ENCODE measurements at regions not wholly inside any gene's neighbourhood (a gene's known extent, or its start where the extent isn't known, plus 50 kb on each side); places are given as distances from the start of the nearest gene placed in this dataset.
A peak's percentile ranks its signal among the peaks of the same experiment; 100 is the strongest.

- H4K20me1 ChIP-seq (replicated peaks; ENCODE audit: control insufficient read depth, insufficient read depth, low read length), result no peaks in the 10 kb centered on the region
- peaks cover 13 to 24% of the 10 kb centered on the region in 2 experiments for H3K27me3 ChIP-seq (ENCODE audit: control insufficient read depth in 2 of 2, insufficient read depth in 2 of 2, low read length in 2 of 2)
- H3K27ac ChIP-seq (ENCODE audit: extremely low read depth, low read depth, low read length), result no peak overlapping the region
- no peak overlapping the region for H3K4me2 ChIP-seq (ENCODE audit: insufficient read depth, low read length)
- no peaks in the 10 kb centered on the region for H3K36me3 ChIP-seq (ENCODE audit: control insufficient read depth, insufficient read depth, low read length)
- ChIA-PET CTCF (ENCODE audit: low intra/inter-chr PET ratio) (no interaction called here), POLR2A (no interaction called here)
- no peak for DNase-seq (ENCODE audit: extremely low read depth in 1 of 4, low spot score in 3 of 4)
- no TSS peak for BruUV-seq (replicated peaks)
- intact Hi-C loops (cut with micrococcal nuclease), result no loop called here
- in situ Hi-C loops (cut with MboI), result no loop called here
- no peaks in the 10 kb centered on the region for H3K9me3 ChIP-seq (replicated peaks; ENCODE audit: control insufficient read depth, insufficient read depth, low read depth, low read length)
- H3K9me1 ChIP-seq (ENCODE audit: control insufficient read depth, insufficient read depth, low read length), result no peaks in the 10 kb centered on the region
- H3K4me1 ChIP-seq (replicated peaks in 1 of 2; ENCODE audit: control insufficient read depth in 2 of 2, insufficient read depth in 2 of 2, low read length in 2 of 2), result no peaks in the 10 kb centered on the region
- no peak overlapping the region for H3K4me3 ChIP-seq
- no peak overlapping the region for H3K9ac ChIP-seq (ENCODE audit: insufficient read depth in 1 of 2, low read depth in 2 of 2, low read length in 2 of 2)
- no peaks in the 10 kb centered on the region for H3K79me2 ChIP-seq (ENCODE audit: control insufficient read depth, insufficient read depth, low read length)
- no peak for ATAC-seq
- no peak for TF ChIP-seq PTBP1 (IDR thresholded peaks at IDR 0.05; ENCODE audit: low read depth, low read length)
- peak; percentile 71 for TF ChIP-seq PCBP2 (IDR thresholded peaks at IDR 0.05; ENCODE audit: low read depth, low read length, poor library complexity, severe bottlenecking)
- TF ChIP-seq PHF21A (IDR thresholded peaks at IDR 0.05; ENCODE audit: borderline replicate concordance, low read depth), result no peak
- no peak overlapping the region for H2AFZ ChIP-seq (ENCODE audit: low read depth, low read length)
- WGBS (ENCODE audit: insufficient coverage, low coverage, missing lambda C conversion rate), result 0% methylated on average over 1 of the region's 1 CpG
- no peak for FAIRE-seq
These were observed 106.4 kb downstream of the SOD2 start for GRCh38 chr6:159586684-159587083.

GRCh38 chr6:159582736-159583135, 110.3 kb downstream of the SOD2 start:
- no peak overlapping the region for H3K27ac ChIP-seq (ENCODE audit: extremely low read depth, low read depth, low read length)
- no peak overlapping the region for H3K4me2 ChIP-seq (ENCODE audit: insufficient read depth, low read length)
- H3K4me3 ChIP-seq, result no peak overlapping the region
- no peaks in the 10 kb centered on the region for H3K79me2 ChIP-seq (ENCODE audit: control insufficient read depth, insufficient read depth, low read length)
- H3K4me1 ChIP-seq (replicated peaks in 1 of 2; ENCODE audit: control insufficient read depth in 2 of 2, insufficient read depth in 2 of 2, low read length in 2 of 2), result no peaks in the 10 kb centered on the region
- WGBS (ENCODE audit: insufficient coverage, low coverage, missing lambda C conversion rate), result 3% methylated on average over 8 of the region's 8 CpGs
- peaks cover 20 to 36% of the 10 kb centered on the region in 2 experiments; a peak in 3 of 5 replicates for H3K27me3 ChIP-seq (ENCODE audit: control insufficient read depth in 2 of 2, insufficient read depth in 2 of 2, low read length in 2 of 2)
- no peaks in the 10 kb centered on the region for H3K9me1 ChIP-seq (ENCODE audit: control insufficient read depth, insufficient read depth, low read length)
- intact Hi-C loops (cut with micrococcal nuclease) (no loop called here), in situ Hi-C loops (cut with MboI) (no loop called here)
- no peaks in the 10 kb centered on the region for H4K20me1 ChIP-seq (replicated peaks; ENCODE audit: control insufficient read depth, insufficient read depth, low read length)
- POLR2A ChIA-PET, result interaction anchor here (0.6 to 1.0 kb wide), 3 partner anchors 11 to 787 kb away, joined by 3 read pairs; no protein-coding TSS in a partner anchor
- DNase-seq (ENCODE audit: extremely low read depth in 1 of 4, low spot score in 3 of 4) (no peak), FAIRE-seq (no peak), ATAC-seq (no peak)
- CTCF ChIA-PET (ENCODE audit: low intra/inter-chr PET ratio), result no interaction called here
- H3K9ac ChIP-seq (ENCODE audit: insufficient read depth in 1 of 2, low read depth in 2 of 2, low read length in 2 of 2), result no peak overlapping the region
- no TSS peak for BruUV-seq (replicated peaks)
- no peaks in the 10 kb centered on the region for H3K36me3 ChIP-seq (ENCODE audit: control insufficient read depth, insufficient read depth, low read length)
- no peak overlapping the region for H2AFZ ChIP-seq (ENCODE audit: low read depth, low read length)
- H3K9me3 ChIP-seq (replicated peaks; ENCODE audit: control insufficient read depth, insufficient read depth, low read depth, low read length), result no peaks in the 10 kb centered on the region
- TF ChIP-seq BCL6 (CRISPR knock-in tag; IDR thresholded peaks at IDR 0.05) (no peak), PYGO2 (tag; IDR thresholded peaks at IDR 0.05) (no peak), ARID4B (CRISPR knock-in tag; IDR thresholded peaks at IDR 0.05) (no peak), TFAP4 (CRISPR knock-in tag; IDR thresholded peaks at IDR 0.05; ENCODE audit: borderline replicate concordance) (no peak), TRIM24 (IDR thresholded peaks at IDR 0.05) (no peak), CHD2 (IDR thresholded peaks at IDR 0.05; ENCODE audit: low read depth, low read length) (no peak), MAFG (tag; conservative IDR thresholded peaks at IDR 0.05) (no peak), POU5F1 (IDR thresholded peaks at IDR 0.05; ENCODE audit: borderline replicate concordance, low read depth, low read length, partially characterized antibody) (no peak), TSC22D4 (tag; IDR thresholded peaks at IDR 0.05) (no peak), ETS2 (tag; IDR thresholded peaks at IDR 0.05; ENCODE audit: borderline replicate concordance, poor library complexity, severe bottlenecking) (no peak)

Measured in K562 (cell line).